AG04449 (cell line): ENCODE measurements at regions not wholly inside any gene's neighbourhood (a gene's known extent, or its start where the extent isn't known, plus 50 kb on each side); places are given as distances from the start of the nearest gene placed in this dataset.
"Not testable (repeated sequence)": the region's sequence is repeated elsewhere in the genome, so short reads cannot be mapped to it uniquely, and the experiment has no call there.

Source experiments
- CTCF ChIA-PET: fragments of 350-600 bp; formaldehyde crosslinking; extraction: SDS; loops from one replicate; lab custom pipeline; 2021; ENCODE audit warnings: antibody characterized with exemption; lab: Yijun Ruan, JAX
- POLR2A ChIA-PET: fragments of 400-600, 350-600 bp; formaldehyde crosslinking; extraction: SDS; loops from one replicate; lab custom pipeline; 2020; ENCODE audit warnings: antibody characterized with exemption, inconsistent platforms; lab: Yijun Ruan, JAX
- DNase-seq: peaks from one replicate; pipeline ENCODE4 v3.0.0-alpha.2; 2010; ENCODE audit warnings: low read depth, low spot score
- H3K4me3 ChIP-seq: 2 replicates; pipeline ENCODE4 v1.5.1; 2011; ENCODE audit warnings: low read depth, mild to moderate bottlenecking, control low read depth, low read length
- CTCF ChIP-seq: IDR thresholded peaks from one replicate; pipeline ENCODE4 v1.5.1; 2011; ENCODE audit warnings: mild to moderate bottlenecking, moderate library complexity, low read length, control low read depth, inconsistent platforms; ENCODE audit not compliant: insufficient read depth; ENCODE audit errors: missing control alignments

GRCh38 chr1:211890091-211890995 lies 59.8 kb upstream of the LPGAT1 start:
- POLR2A ChIA-PET, H3K4me3 ChIP-seq, DNase-seq: not testable (repeated sequence)
- CTCF ChIA-PET, result interaction anchor here (1.2 kb wide), 1 partner anchor 209 kb away, joined by 3 read pairs; no protein-coding TSS in a partner anchor

GRCh38 chr1:211889307-211890090 lies 58.9 kb upstream of the LPGAT1 start:
- H3K4me3 ChIP-seq, POLR2A ChIA-PET, DNase-seq: not testable (repeated sequence)
- CTCF ChIA-PET, result interaction anchor here (1.2 kb wide), 1 partner anchor 208 kb away, joined by 3 read pairs; no protein-coding TSS in a partner anchor

- H3K4me3 ChIP-seq, result no peak overlapping the region
- no peak for TF ChIP-seq CTCF
- no peak for DNase-seq
- CTCF ChIA-PET, result no interaction called here
- POLR2A ChIA-PET, result no interaction called here
These were observed 56.0 kb upstream of the LPGAT1 start for GRCh38 chr1:211886551-211886950.

GRCh38 chr1:211885747-211886522 lies 55.4 kb upstream of the LPGAT1 start:
- ChIA-PET CTCF (no interaction called here), POLR2A (no interaction called here)
- no peak for TF ChIP-seq CTCF
- no peak for DNase-seq
- H3K4me3 ChIP-seq, result no peak overlapping the region

GRCh38 chr1:211882381-211883004 lies 51.9 kb upstream of the LPGAT1 start:
- POLR2A ChIA-PET, result no interaction called here
- CTCF ChIA-PET, result interaction anchor here (1.0 kb wide), 1 partner anchor 21 kb away, joined by 3 read pairs; no protein-coding TSS in a partner anchor

More at GRCh38 chr1:211882381-211883004, 51.9 kb upstream of the LPGAT1 start:
- H3K4me3 ChIP-seq, result no peak overlapping the region
- DNase-seq, result no peak
- TF ChIP-seq CTCF, result no peak
